22Rv1 (cell line): ENCODE measurements at regions not wholly inside any gene's neighbourhood (a gene's known extent, or its start where the extent isn't known, plus 50 kb on each side); places are given as distances from the start of the nearest gene placed in this dataset.
"Not testable (repeated sequence)": the region's sequence is repeated elsewhere in the genome, so short reads cannot be mapped to it uniquely, and the experiment has no call there.

Experiments used
- H3K27ac ChIP-seq: fragments of 450-650 bp; 2 replicates; pipeline ENCODE4 v1.5.1; 2017
- CTCF ChIP-seq: fragments of 450-650 bp; IDR thresholded peaks from 2 replicates; pipeline ENCODE4 v1.5.1; 2017; ENCODE audit warnings: mild to moderate bottlenecking
- ZFX ChIP-seq: fragments of 450-650 bp; IDR thresholded peaks from 2 replicates; pipeline ENCODE4 v1.6.1; 2017; ENCODE audit warnings: antibody characterized with exemption, borderline replicate concordance

GRCh38 chr14:55914771-55915170 is 203.4 kb upstream of the PELI2 start:
- TF ChIP-seq ZFX (no peak), CTCF (no peak)
- H3K27ac ChIP-seq: no peak overlapping the region

- no peak for TF ChIP-seq CTCF
- no peak overlapping the region for H3K27ac ChIP-seq
Observed at GRCh38 chr14:55915456-55915855, 202.8 kb upstream of the PELI2 start.

GRCh38 chr14:55919800-55920199 is 198.4 kb upstream of the PELI2 start:
- H3K27ac ChIP-seq: not testable (repeated sequence)

GRCh38 chr14:55921511-55921910 is 196.7 kb upstream of the PELI2 start:
- TF ChIP-seq ZFX (no peak), CTCF (no peak)
- H3K27ac ChIP-seq: no peak overlapping the region

GRCh38 chr14:55926007-55926406 is 192.2 kb upstream of the PELI2 start:
- no peak overlapping the region for H3K27ac ChIP-seq
- TF ChIP-seq CTCF: no peak
- TF ChIP-seq ZFX: no peak

GRCh38 chr14:55927028-55927427 is 191.2 kb upstream of the PELI2 start:
- no peak for TF ChIP-seq ZFX
- TF ChIP-seq CTCF: no peak
- H3K27ac ChIP-seq: no peak overlapping the region

GRCh38 chr14:55928276-55928675 is 189.9 kb upstream of the PELI2 start:
- no peak overlapping the region for H3K27ac ChIP-seq

More at GRCh38 chr14:55928276-55928675, 189.9 kb upstream of the PELI2 start:
- TF ChIP-seq CTCF: no peak
- TF ChIP-seq ZFX: no peak
